ENCODE measurements at regions not wholly inside any gene's neighbourhood (a gene's known extent, or its start where the extent isn't known, plus 50 kb on each side); places are given as distances from the start of the nearest gene placed in this dataset.

DNA sequence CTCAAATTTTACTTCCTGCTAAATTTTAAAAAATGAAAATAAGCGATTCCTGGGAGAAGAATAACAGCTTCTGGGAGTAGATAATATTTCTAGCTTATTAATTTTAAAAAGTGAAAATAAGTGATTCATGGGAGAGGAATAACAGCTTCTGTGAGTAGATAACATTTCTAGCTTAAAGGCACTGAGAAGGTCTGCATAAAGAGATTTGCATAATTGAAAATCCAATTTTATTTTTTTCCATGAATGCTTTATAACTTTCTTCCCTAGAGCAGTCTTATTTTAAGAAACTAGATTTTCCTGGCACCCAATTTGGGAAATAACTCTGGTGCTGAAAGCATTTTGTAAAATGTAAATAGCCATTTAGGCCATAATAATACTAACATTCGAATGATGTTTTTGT lies 65.9 kb upstream of the ASTN2 start:
- no peak for DNase-seq

DNA sequence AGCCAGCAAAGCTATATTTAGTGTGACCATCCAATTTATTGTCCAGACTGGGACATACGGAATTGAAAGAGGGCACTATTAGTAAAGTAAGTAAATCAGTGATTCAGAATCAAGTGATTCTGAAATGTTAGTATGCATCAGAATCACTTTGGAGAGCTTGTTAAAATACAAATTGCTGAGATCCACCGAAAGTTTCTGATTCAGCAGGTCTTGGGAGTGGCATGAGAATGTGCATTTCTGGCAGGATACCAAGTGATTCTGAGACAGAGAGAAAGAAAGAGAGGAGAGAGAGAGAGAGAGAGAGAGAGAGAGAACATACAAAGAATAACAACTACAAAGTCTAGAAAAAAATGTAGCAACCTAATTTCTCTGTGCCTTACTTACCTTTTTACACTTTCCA lies 65.4 kb upstream of the ASTN2 start:
- no peak for DNase-seq

DNA sequence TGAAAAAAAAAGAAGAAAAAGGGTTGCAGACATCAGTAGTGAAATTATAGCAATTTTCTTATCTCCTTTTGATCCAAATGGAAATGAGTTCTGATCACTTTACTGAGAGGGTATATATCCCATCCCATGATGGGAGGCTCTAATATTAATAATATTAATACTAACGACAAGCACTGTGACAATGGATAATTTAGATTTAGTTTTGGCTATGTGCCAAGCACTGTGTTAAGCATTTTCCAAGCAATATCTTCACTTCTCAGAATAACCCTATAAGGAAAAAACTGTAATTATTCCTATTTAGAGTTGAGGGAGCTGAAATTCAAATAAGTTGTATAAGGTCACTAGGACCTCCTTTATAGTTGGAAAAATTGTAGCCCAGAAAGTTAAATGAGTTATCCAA lies 58.4 kb upstream of the ASTN2 start:
- no peak for DNase-seq

DNA sequence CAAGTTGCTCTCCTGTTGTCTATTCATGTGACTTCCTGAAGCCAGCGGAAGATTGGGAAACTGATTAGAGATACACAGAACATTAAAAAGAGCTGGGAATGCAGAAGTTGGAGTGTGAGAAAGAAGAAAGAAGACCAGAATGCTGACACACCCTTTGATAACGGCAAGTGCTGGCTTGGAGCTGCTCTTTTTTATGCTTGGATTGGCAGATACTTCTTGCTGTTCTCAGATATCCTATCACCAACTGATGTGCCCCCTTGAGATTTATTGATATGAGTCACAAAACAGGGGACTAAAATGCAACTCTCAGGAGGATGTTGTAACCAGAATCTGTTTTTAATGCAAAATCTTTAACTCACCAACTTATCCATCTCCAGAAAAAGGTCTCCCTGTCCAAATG lies 56.0 kb upstream of the ASTN2 start:
- DNase-seq: no peak

DNA sequence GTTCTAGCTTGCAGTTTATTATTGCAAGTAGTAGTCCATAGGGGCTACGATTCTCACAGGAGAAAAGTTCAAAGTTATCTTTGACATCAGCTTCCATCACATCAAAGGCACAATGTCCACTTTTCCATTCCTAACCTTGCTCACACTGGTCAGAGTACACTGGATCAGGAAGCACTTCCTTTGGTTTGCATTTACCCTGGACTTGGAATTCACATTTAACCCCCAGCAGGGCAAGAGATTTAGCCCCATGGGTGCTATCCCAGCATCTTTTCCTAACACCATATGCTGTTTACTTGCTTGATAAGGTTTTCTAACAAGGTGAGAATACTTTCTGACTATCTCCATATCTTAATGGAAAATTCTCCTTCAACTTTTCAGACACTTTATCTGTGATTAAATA lies 55.6 kb upstream of the ASTN2 start:
- DNase-seq: no peak

DNA sequence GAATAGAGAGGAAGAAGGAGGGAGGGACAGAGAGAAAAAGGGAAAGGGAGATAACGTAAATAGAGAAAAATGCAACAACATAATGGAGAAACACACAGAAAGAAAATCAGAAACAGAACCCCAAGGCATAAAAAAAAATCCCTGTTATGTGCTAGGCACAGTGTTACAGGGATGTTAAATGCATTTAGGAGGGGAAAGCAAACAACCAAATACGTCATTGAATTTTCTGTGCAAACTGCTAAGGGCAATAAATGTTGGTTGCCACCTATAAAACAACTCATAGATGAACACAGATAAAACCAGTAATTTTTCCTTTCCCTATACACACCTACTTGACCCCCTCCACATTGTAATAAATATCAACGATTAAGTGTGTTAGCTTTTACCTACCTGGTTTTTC lies 51.3 kb upstream of the ASTN2 start:
- no peak for DNase-seq

DNA sequence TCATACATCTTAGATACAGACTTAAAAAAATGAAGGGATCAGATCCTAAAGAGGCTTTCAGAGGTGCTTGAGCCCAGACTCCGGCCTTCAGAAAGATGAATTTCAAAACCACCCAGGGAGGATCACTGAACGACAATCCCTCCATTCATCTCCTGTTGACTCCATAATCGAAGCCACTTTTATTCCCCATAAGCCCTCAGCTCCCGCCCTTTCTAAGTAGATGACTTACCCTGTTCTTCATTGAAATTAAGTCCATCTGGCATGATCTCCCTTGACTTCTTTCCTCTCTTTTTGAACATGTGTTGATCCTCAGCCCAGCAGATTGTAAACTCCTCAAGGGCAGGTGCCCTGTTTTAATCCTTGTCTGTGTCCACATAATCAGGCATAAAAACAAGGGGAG lies 50.8 kb upstream of the ASTN2 start:
- no peak for DNase-seq

DNA sequence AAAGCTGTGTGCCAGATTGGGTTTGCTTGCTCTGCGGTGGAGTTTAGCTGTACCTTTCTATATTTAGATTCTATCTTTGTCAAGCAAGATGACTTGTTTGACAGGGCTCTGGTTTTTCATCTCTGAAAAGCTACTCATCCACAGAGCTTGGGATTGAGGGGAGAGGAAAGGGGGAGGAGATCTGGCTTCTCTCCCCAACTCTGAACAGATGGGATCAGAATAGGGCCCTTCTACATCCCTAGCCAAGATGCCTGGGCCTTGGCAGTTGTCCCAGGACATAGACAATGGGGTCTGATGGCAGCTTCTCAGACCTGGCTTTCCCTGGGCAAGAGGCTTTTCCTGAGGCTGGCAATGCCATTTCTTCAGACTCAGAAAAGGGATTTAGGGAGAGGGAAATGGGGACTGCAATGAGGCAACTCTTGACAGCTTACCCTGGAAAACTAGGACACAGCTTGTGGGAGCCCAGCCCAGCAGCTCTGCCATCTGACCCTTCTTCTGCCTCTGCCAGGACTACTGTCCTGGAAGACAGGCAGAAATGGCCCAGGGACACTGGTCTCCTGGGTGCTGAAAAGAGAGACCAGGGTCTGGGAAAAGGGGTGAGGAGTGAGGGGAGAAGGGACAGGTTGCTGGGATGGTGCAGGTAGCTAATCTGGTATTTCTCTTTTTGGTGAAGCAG lies 50.2 kb upstream of the ASTN2 start:
- DNase-seq: peak; percentile 8

Data from NCI-H1105 treated with DMSO at 0.1 percent for 48 hours (cell line).